Subcutaneous abdominal adipose tissue (tissue), 5 donors: ENCODE measurements at regions not wholly inside any gene's neighbourhood (a gene's known extent, or its start where the extent isn't known, plus 50 kb on each side); places are given as distances from the start of the nearest gene placed in this dataset.

ENCODE experiments used
- H3K27ac ChIP-seq: one replicate; pipeline ENCODE4 v1.7.0; 2013; ENCODE audit warnings: low read depth, mild to moderate bottlenecking, inconsistent platforms, low read length, moderate library complexity
- H3K27me3 ChIP-seq, 5 donors: one replicate each; pipeline ENCODE4 v1.7.0; 2013; ENCODE audit warnings: low read length in 5 of 5, inconsistent platforms in 1 of 5; ENCODE audit not compliant: control insufficient read depth in 5 of 5, insufficient read depth in 4 of 5
- H3K36me3 ChIP-seq, 5 donors: one replicate each; pipeline ENCODE4 v1.7.0; 2013; ENCODE audit warnings: low read length in 5 of 5; ENCODE audit not compliant: control insufficient read depth in 5 of 5, insufficient read depth in 5 of 5
- H3K4me1 ChIP-seq, 5 donors: one replicate each; pipeline ENCODE4 v1.7.0; 2013; ENCODE audit warnings: low read length in 5 of 5, mild to moderate bottlenecking in 3 of 5, moderate library complexity in 1 of 5; ENCODE audit not compliant: control insufficient read depth in 5 of 5, insufficient read depth in 5 of 5
- H3K4me3 ChIP-seq, 5 donors: one replicate each; pipeline ENCODE4 v1.7.0; 2013; ENCODE audit warnings: low read length in 5 of 5, low read depth in 1 of 5
- H3K9ac ChIP-seq, 5 donors: one replicate each; pipeline ENCODE4 v1.7.0; 2013; ENCODE audit warnings: low read length in 5 of 5, mild to moderate bottlenecking in 4 of 5, moderate library complexity in 3 of 5
- H3K9me3 ChIP-seq, 5 donors: one replicate each; pipeline ENCODE4 v1.7.0; 2013; ENCODE audit warnings: low read length in 5 of 5; ENCODE audit not compliant: control insufficient read depth in 5 of 5
- donor health status: healthy.
- donor health status: healthy.
- donor health status: healthy.
- donor health status: healthy.
- donor health status: healthy.

DNA sequence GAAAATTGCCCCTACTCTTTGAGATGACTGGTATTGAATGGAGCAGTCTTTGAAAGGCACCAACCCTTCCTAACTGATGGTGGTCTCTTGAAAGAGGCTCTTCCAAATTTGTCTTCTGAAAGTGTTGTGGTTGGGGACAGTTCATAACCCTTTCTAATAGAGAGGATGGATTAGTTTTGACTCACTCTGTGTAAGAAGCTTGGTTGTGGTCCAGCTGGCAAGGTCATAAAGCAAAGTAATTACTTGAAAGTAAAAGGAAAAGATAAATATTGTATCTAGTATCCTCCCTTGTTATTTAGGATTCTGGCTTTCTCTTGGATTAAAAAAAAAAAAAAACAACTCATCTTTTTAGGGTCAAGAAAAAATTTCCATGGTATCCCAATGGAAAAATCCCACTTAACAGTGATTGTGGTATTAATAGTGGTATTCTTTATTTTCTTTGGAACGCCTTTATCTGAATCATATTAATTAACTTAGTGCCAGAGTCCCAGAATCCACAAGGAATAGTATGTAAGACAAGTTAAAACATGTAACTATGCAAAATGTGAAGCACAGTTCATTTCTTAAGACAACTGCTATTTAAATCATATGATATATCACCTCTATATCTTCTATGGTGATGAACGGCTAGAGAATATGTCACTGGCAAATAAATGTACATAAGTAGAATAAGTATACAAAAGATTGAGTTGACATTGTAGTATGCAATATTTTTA is 469.3 kb upstream of the CDIN1 start:
- H3K27ac ChIP-seq = no peak overlapping the region
- H3K9me3 ChIP-seq = no peaks in the 10 kb centered on the region

GRCh38 chr15:36110659-36110993 is 468.8 kb upstream of the CDIN1 start:
- Histone ChIP-seq H3K9me3 (no peaks in the 10 kb centered on the region), H3K36me3 (no peaks in the 10 kb centered on the region), H3K9ac (no peak overlapping the region), H3K4me3 (no peak overlapping the region), H3K4me1 (peaks cover 0 to 9% (median 0%) of the 10 kb centered on the region in 5 donors), H3K27ac (no peak overlapping the region), H3K27me3 (no peaks in the 10 kb centered on the region)

More for the DNA sequence above, 469.3 kb upstream of the CDIN1 start:
- Histone ChIP-seq H3K4me1 (peaks cover 0 to 4% (median 0%) of the 10 kb centered on the region in 5 donors), H3K27me3 (no peaks in the 10 kb centered on the region), H3K4me3 (no peak overlapping the region), H3K9ac (no peak overlapping the region), H3K36me3 (no peaks in the 10 kb centered on the region)

DNA sequence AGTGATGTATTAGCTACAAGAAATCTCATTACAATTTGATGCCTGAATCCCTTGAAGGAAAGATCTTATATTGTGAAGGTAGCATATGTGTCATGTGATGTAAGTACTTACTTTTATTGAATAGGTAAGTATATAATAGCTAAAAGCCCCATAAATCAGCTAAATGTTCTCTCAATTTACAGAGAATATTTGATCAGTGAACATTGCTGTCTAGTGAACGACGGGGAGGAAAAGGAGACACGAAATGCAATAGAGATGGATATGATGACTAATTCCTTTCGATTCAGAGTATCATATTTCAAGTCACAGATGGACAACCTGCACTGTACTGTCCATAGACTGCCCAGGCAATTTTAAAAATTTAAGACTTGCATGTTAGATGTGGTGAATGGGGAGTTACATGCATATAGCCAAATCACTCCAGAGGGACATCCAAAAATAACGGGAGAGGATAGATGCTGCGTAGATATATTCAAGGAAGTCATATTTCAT is 462.1 kb upstream of the CDIN1 start:
- no peaks in the 10 kb centered on the region for H3K27me3 ChIP-seq
- peaks cover 0 to 9% (median 0%) of the 10 kb centered on the region in 5 donors for H3K4me1 ChIP-seq
- H3K36me3 ChIP-seq = no peaks in the 10 kb centered on the region
- no peak overlapping the region for H3K4me3 ChIP-seq
- H3K9ac ChIP-seq = no peak overlapping the region
- no peak overlapping the region for H3K27ac ChIP-seq
- no peaks in the 10 kb centered on the region for H3K9me3 ChIP-seq

- no peak overlapping the region for H3K27ac ChIP-seq
- H3K4me3 ChIP-seq = no peak overlapping the region
- H3K9ac ChIP-seq = no peak overlapping the region
- no peaks in the 10 kb centered on the region for H3K4me1 ChIP-seq
- H3K27me3 ChIP-seq = no peaks in the 10 kb centered on the region
- H3K9me3 ChIP-seq = no peaks in the 10 kb centered on the region
- H3K36me3 ChIP-seq = no peaks in the 10 kb centered on the region
These were observed 453.2 kb upstream of the CDIN1 start for GRCh38 chr15:36126194-36126593.

DNA sequence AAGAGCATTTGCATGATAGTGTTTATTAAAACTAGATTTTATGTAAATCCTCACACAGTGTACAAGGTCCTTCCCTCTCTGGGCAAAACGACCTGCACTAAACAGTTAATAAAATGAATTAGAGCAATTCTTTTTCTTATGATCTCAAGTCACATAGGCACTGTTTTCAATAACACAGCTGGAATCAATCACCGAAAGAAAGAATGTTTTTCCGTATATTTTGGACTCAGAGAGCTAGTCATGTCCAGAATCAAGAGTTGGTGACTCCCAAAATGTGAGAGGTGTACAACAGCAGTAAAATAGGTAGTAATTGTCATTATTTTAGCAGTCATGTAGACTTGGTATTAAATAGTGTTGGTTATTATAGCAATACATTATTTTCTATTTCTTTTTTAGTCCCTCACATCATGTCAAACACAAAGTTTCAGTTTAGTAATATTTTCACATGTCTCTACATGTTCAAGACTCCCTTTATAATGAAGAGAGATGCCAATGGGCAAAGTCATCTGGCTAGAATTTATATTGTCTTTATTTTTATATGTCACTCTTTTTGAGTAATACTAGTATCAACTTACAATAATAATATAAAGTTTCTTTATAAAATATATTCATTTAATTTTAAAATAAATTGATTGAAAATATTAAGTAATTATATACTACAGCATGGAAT is 448.6 kb upstream of the CDIN1 start:
- Histone ChIP-seq H3K4me3 (no peak overlapping the region), H3K36me3 (no peaks in the 10 kb centered on the region), H3K4me1 (peaks cover 0 to 5% (median 0%) of the 10 kb centered on the region in 5 donors), H3K27me3 (no peaks in the 10 kb centered on the region), H3K9me3 (no peaks in the 10 kb centered on the region), H3K27ac (no peak overlapping the region), H3K9ac (no peak overlapping the region)

GRCh38 chr15:36133742-36134141 is 445.7 kb upstream of the CDIN1 start:
- Histone ChIP-seq H3K27me3 (no peaks in the 10 kb centered on the region), H3K4me1 (peaks cover 0 to 5% (median 0%) of the 10 kb centered on the region in 5 donors), H3K4me3 (no peak overlapping the region), H3K36me3 (no peaks in the 10 kb centered on the region), H3K9me3 (no peaks in the 10 kb centered on the region), H3K9ac (no peak overlapping the region), H3K27ac (no peak overlapping the region)

DNA sequence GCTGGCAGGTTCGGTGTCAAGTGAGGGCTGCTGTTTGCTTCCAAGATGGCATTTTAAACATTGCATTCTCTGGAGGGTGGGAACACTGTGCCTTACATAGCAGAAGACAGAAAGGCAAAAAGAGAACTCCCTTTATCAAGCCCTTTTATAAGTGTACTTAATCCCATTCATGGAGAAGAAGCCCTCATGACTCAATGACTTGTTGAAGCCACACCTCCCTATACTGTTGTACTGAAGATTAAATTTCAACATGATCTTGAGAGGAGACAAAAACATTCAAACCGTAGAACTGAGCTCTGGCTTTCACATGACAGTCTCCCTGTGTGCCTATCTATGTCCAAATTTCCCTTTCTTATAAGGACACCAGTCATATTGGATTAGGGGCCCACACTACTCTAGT is 443.4 kb upstream of the CDIN1 start:
- Histone ChIP-seq H3K27me3 (no peaks in the 10 kb centered on the region), H3K4me3 (no peak overlapping the region), H3K4me1 (peaks cover 0 to 5% (median 0%) of the 10 kb centered on the region in 5 donors), H3K9ac (no peak overlapping the region), H3K27ac (no peak overlapping the region), H3K9me3 (no peaks in the 10 kb centered on the region), H3K36me3 (no peaks in the 10 kb centered on the region)

GRCh38 chr15:36152936-36153335 is 426.5 kb upstream of the CDIN1 start:
- H3K4me3 ChIP-seq = no peak overlapping the region

GRCh38 chr15:36156879-36157427 is 422.5 kb upstream of the CDIN1 start:
- Histone ChIP-seq H3K9me3 (no peaks in the 10 kb centered on the region), H3K4me1 (peaks cover 5 to 37% (median 14%) of the 10 kb centered on the region in 5 donors), H3K4me3 (peak overlapping the region in 2 of 5 donors; percentile 8 to 15), H3K9ac (no peak overlapping the region), H3K36me3 (no peaks in the 10 kb centered on the region), H3K27ac (peak overlapping the region; percentile 18), H3K27me3 (no peaks in the 10 kb centered on the region)

More at GRCh38 chr15:36152936-36153335, 426.5 kb upstream of the CDIN1 start:
- H3K27ac ChIP-seq = no peak overlapping the region
- H3K9me3 ChIP-seq = peaks cover 0 to 3% (median 2%) of the 10 kb centered on the region in 5 donors
- H3K27me3 ChIP-seq = no peaks in the 10 kb centered on the region
- H3K36me3 ChIP-seq = no peaks in the 10 kb centered on the region
- no peak overlapping the region for H3K9ac ChIP-seq
- H3K4me1 ChIP-seq = peaks cover 0 to 17% (median 13%) of the 10 kb centered on the region in 5 donors

DNA sequence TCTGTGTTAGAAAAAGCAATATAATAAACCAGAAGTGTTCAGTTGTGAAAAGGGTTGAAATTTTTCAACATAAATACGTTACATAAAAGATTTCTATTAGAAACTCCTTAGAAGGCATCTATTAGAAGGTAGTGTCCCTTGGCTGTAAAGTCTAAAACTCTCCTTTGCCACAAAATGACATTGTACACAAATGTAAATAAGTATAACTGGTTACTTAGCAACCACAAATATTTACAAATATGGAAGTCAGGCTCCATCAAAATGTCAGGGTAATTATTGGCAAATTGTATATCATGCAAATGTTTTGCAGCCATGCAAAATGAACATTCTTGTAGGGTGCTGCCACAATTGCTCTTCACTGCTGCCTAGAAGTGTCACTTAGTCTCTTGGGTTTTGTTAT is 419.1 kb upstream of the CDIN1 start:
- Histone ChIP-seq H3K27ac (no peak overlapping the region), H3K27me3 (no peaks in the 10 kb centered on the region), H3K4me1 (peaks cover 5 to 42% (median 14%) of the 10 kb centered on the region in 5 donors), H3K9ac (no peak overlapping the region), H3K4me3 (no peak overlapping the region), H3K36me3 (no peaks in the 10 kb centered on the region), H3K9me3 (peaks cover 0 to 2% (median 0%) of the 10 kb centered on the region in 5 donors)
